Stomach (tissue), 8 donors: ENCODE measurements at regions not wholly inside any gene's neighbourhood (a gene's known extent, or its start where the extent isn't known, plus 50 kb on each side); places are given as distances from the start of the nearest gene placed in this dataset.

Experiments used
- DNase-seq, 2 donors: peaks; one replicate each; pipeline versions ENCODE4 v3.0.0 to v3.0.0-alpha.2; 2013 to 2019
- H3K27ac ChIP-seq, 5 donors: fragments of 200-600 bp in 4 of 5; sonication (generic) in 4 of 5; one replicate each; pipeline ENCODE4 v1.5.1; 2013 to 2019; ENCODE audit warnings: mild to moderate bottlenecking in 1 of 5, moderate library complexity in 1 of 5
- H3K27me3 ChIP-seq, 3 donors: fragments of 200-600 bp; sonication (generic); one replicate each; pipeline ENCODE4 v1.5.1; 2017 to 2019; ENCODE audit warnings: mixed run types in 1 of 3
- H3K36me3 ChIP-seq, 4 donors: fragments of 200-600 bp; sonication (generic); 1 replicate in 3 of 4; 2 replicates in 1 of 4; pipeline ENCODE4 v1.5.1; 2016 to 2019
- H3K4me1 ChIP-seq, 4 donors: fragments of 200-600 bp; sonication (generic); one replicate each; pipeline ENCODE4 v1.5.1; 2016 to 2019
- H3K4me3 ChIP-seq, 4 donors: fragments of 200-600 bp; sonication (generic) in 3 of 4; one replicate each; pipeline ENCODE4 v1.5.1; 2016 to 2019; ENCODE audit warnings: mild to moderate bottlenecking in 1 of 4
- H3K9me3 ChIP-seq, 4 donors: fragments of 200-600 bp; sonication (generic); one replicate each; pipeline ENCODE4 v1.5.1; 2016 to 2019
- EP300 ChIP-seq: sonication (generic); formaldehyde crosslinking; IDR thresholded peaks from one replicate; pipeline ENCODE4 v1.6.1; 2017; ENCODE audit warnings: antibody characterized with exemption
- POLR2A ChIP-seq, 4 donors: fragments of 450-650 bp; IDR thresholded peaks; one replicate each; pipeline ENCODE4 v1.6.1; 2016; ENCODE audit warnings: antibody characterized with exemption in 4 of 4, control low read depth in 2 of 4, mild to moderate bottlenecking in 1 of 4, moderate library complexity in 1 of 4
- POLR2AphosphoS5 ChIP-seq, 3 donors: sonication (generic); formaldehyde crosslinking; IDR thresholded peaks; one replicate each; pipeline ENCODE4 v1.6.1; 2016; ENCODE audit warnings: antibody characterized with exemption in 3 of 3
- WGBS, 5 donors: extraction: QIAGEN DNeasy Blood & Tissue Kit in 3 of 5; methylation state at CpG; one replicate each; pipeline versions ENCODE4 v1.1.5 to v1.1.7; 2013 to 2018; 5-methylcytosine and 5-hydroxymethylcytosine counted together
- intact Hi-C: fragments of 100-400 bp; cut with DNase I; formaldehyde crosslinking; loops from one replicate; pipeline ENCODE4 v1.15.1; 2023; ENCODE audit warnings: low total_unique reads
- TF ChIP-seq, protein P1 (sequence below), 7 experiments: fragments of 450-650 bp in 4 of 7; fragments of 200-600 bp in 3 of 7; sonication (generic) in 3 of 7; IDR thresholded peaks; one replicate each; pipeline ENCODE4 v1.5.1; 2016 to 2019; ENCODE audit warnings: antibody characterized with exemption in 7 of 7, control low read depth in 2 of 7, mild to moderate bottlenecking in 1 of 7
- donor health status: healthy with polysubstance abuse.
- donor health status: Bipolar disorder and iron deficiency.
- donor health status: healthy.

GRCh38 chr1:238364214-238364892 is 473.6 kb upstream of the ZP4 start:
- 39 to 53% (median 43%) methylated on average over 4 of the region's 4 CpGs for WGBS, 5 donors
- Histone ChIP-seq H3K27me3 (no peaks in the 10 kb centered on the region), H3K4me1 (no peaks in the 10 kb centered on the region), H3K4me3 (no peak overlapping the region), H3K27ac (no peak overlapping the region), H3K36me3 (no peaks in the 10 kb centered on the region), H3K9me3 (peaks cover 0 to 5% (median 0%) of the 10 kb centered on the region in 4 donors)
- TF ChIP-seq POLR2A (IDR thresholded peaks at IDR 0.05) = no peak
- TF ChIP-seq, protein P1, sequence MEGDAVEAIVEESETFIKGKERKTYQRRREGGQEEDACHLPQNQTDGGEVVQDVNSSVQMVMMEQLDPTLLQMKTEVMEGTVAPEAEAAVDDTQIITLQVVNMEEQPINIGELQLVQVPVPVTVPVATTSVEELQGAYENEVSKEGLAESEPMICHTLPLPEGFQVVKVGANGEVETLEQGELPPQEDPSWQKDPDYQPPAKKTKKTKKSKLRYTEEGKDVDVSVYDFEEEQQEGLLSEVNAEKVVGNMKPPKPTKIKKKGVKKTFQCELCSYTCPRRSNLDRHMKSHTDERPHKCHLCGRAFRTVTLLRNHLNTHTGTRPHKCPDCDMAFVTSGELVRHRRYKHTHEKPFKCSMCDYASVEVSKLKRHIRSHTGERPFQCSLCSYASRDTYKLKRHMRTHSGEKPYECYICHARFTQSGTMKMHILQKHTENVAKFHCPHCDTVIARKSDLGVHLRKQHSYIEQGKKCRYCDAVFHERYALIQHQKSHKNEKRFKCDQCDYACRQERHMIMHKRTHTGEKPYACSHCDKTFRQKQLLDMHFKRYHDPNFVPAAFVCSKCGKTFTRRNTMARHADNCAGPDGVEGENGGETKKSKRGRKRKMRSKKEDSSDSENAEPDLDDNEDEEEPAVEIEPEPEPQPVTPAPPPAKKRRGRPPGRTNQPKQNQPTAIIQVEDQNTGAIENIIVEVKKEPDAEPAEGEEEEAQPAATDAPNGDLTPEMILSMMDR (IDR thresholded peaks at IDR 0.05) = no peak
- no peak for TF ChIP-seq POLR2AphosphoS5 (IDR thresholded peaks at IDR 0.05)
- TF ChIP-seq EP300 = no peak
- intact Hi-C loops = no loop called here
- DNase-seq = peak in 1 of 2 donors; percentile 28

- Histone ChIP-seq H3K4me3 (no peak overlapping the region), H3K27me3 (no peaks in the 10 kb centered on the region), H3K27ac (no peak overlapping the region), H3K36me3 (no peaks in the 10 kb centered on the region), H3K4me1 (no peaks in the 10 kb centered on the region), H3K9me3 (no peaks in the 10 kb centered on the region)
- no peak for DNase-seq
- WGBS, 5 donors = 66 to 77% (median 70%) methylated on average over 7 of the region's 7 CpGs
- TF ChIP-seq, protein P1 (IDR thresholded peaks at IDR 0.05) = no peak
- TF ChIP-seq POLR2A (IDR thresholded peaks at IDR 0.05) (no peak), EP300 (no peak), POLR2AphosphoS5 (IDR thresholded peaks at IDR 0.05) (no peak)
- intact Hi-C loops = no loop called here
Measured at GRCh38 chr1:238360474-238360873, 469.8 kb upstream of the ZP4 start.

GRCh38 chr1:238350471-238350870 is 459.7 kb upstream of the ZP4 start:
- Histone ChIP-seq H3K27ac (no peak overlapping the region), H3K4me3 (no peak overlapping the region), H3K27me3 (no peaks in the 10 kb centered on the region), H3K9me3 (no peaks in the 10 kb centered on the region), H3K4me1 (no peaks in the 10 kb centered on the region), H3K36me3 (no peaks in the 10 kb centered on the region)
- DNase-seq = no peak
- intact Hi-C loops = no loop called here
- TF ChIP-seq POLR2A (IDR thresholded peaks at IDR 0.05) (no peak), EP300 (no peak), POLR2AphosphoS5 (IDR thresholded peaks at IDR 0.05) (no peak)
- TF ChIP-seq, protein P1 (IDR thresholded peaks at IDR 0.05) = no peak
- 76 to 90% (median 89%) methylated on average over 2 of the region's 2 CpGs for whole genome bisulfite sequencing, 5 donors

DNA sequence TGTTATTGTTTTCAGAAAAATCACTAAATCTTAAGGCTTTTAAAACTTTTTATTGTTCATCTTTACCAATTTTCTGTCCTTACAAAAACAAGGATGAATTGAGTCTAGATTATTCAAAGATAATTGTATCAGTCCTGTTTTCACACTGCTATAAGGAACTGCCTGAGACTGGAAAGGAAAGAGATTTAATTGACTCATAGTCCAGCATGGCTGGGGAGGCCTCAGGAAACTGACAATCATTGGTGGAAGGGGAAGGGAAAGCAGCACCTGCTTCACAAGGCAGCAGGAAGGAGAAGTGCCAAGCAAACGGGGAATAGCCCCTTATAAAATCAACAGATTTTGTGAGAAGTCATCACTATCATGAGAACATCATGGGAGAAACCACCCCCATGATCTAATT is 455.6 kb upstream of the ZP4 start:
- Histone ChIP-seq H3K9me3 (no peaks in the 10 kb centered on the region), H3K27me3 (no peaks in the 10 kb centered on the region), H3K27ac (no peak overlapping the region), H3K36me3 (no peaks in the 10 kb centered on the region), H3K4me3 (no peak overlapping the region), H3K4me1 (no peaks in the 10 kb centered on the region)
- DNase-seq = no peak
- TF ChIP-seq POLR2AphosphoS5 (IDR thresholded peaks at IDR 0.05) (no peak), POLR2A (IDR thresholded peaks at IDR 0.05) (no peak), EP300 (no peak)
- TF ChIP-seq, protein P1 (IDR thresholded peaks at IDR 0.05) = no peak
- 20 to 75% (median 62%) methylated on average over 1 of the region's 1 CpG for WGBS, 5 donors
- intact Hi-C loops = no loop called here
